A673 (cell line): ENCODE measurements at regions not wholly inside any gene's neighbourhood (a gene's known extent, or its start where the extent isn't known, plus 50 kb on each side); places are given as distances from the start of the nearest gene placed in this dataset.

Experiments
- CTCF ChIP-seq: fragments of 300-800, 200-600 bp; sonication (generic); conservative IDR thresholded peaks from 2 replicates; pipeline ENCODE4 v1.5.1; 2017; ENCODE audit warnings: low read depth, mild to moderate bottlenecking, antibody characterized with exemption, low read length, moderate library complexity, mixed read lengths
- EZH2 ChIP-seq: fragments of 200-600 bp; sonication (generic); IDR thresholded peaks from 2 replicates; pipeline ENCODE4 v1.6.1; 2017; ENCODE audit warnings: borderline replicate concordance, low read depth, mild to moderate bottlenecking, mixed read lengths, antibody characterized with exemption, low read length; ENCODE audit not compliant: poor library complexity, severe bottlenecking

DNA sequence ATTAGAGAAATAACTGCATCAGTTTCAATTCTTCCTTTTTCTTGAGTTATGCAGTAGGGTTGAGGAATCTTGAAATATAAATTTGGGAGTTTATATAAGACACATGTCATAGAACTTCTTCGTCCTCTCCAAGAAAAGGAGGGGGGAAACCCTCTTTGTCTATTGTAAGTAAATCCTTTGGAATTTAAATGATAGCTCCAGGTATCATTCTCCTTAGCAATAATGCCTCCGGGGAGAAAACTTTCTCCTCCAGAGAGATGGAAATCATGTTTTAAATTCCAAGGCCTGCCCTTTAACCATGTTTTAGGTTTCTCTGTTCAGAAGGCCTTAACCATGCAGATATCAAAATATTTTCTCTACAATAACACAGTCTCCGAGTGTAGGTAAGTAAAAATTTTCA lies 899.7 kb upstream of the GCFC2 start:
- TF ChIP-seq CTCF: no peak
- TF ChIP-seq EZH2: no peak
